HepG2 (cell line): ENCODE measurements at regions not wholly inside any gene's neighbourhood (a gene's known extent, or its start where the extent isn't known, plus 50 kb on each side); places are given as distances from the start of the nearest gene placed in this dataset.

Experiments used
- ATAC-seq: fragments of 200-7000 bp; cut with Tn5 transposase; 3 replicates; pipeline ENCODE4 v1.9.1; 2020; ENCODE audit warnings: mild to moderate bottlenecking, moderate library complexity
- BruUV-seq: library from RNA; stranded (reverse); fragments of 400-500 nt; replicated peaks from 2 replicates; lab custom pipeline; 2021; lab: Mats Ljungman, UMichigan
- CTCF ChIA-PET: fragments of 300-600 bp; formaldehyde crosslinking; extraction: SDS; loops from one replicate; lab custom pipeline; 2021; ENCODE audit warnings: low total read pairs, inconsistent platforms, low intra/inter-chr PET ratio; lab: Yijun Ruan, JAX
- POLR2A ChIA-PET: fragments of 350-600 bp; sonication (Branson Sonifier 250); formaldehyde crosslinking; loops from one replicate; lab custom pipeline; 2020; ENCODE audit warnings: antibody characterized with exemption, inconsistent platforms; lab: Yijun Ruan, JAX
- DNase-seq: peaks from one replicate; pipeline ENCODE4 v3.0.0-alpha.2; 2015; ENCODE audit warnings: low spot score
- FAIRE-seq: peaks from 3 replicates; lab custom pipeline; 2011; peaks lifted over from hg19 to GRCh38; lab: Jason Lieb, UNC
- H2AFZ ChIP-seq: one replicate; pipeline ENCODE4 v1.6.1; 2011; ENCODE audit warnings: low read length, inconsistent platforms
- H3K27ac ChIP-seq: fragments of 300-600 bp; 3 replicates; pipeline ENCODE4 v1.8.0; 2011; ENCODE audit warnings: mixed run types, mild to moderate bottlenecking, mixed read lengths, low read length, inconsistent platforms; ENCODE audit not compliant: insufficient read depth; ENCODE audit errors: extremely low read length
- H3K27me3 ChIP-seq, 2 experiments: fragments of 200-600 bp in 1 of 2; 2 replicates in 1 of 2; 3 replicates in 1 of 2; pipeline versions ENCODE4 v1.6.0 to v1.8.0; 2011; ENCODE audit warnings: low read length in 2 of 2, mild to moderate bottlenecking in 2 of 2, moderate library complexity in 2 of 2, inconsistent platforms in 1 of 2; ENCODE audit not compliant: insufficient read depth in 2 of 2, control insufficient read depth in 1 of 2
- H3K36me3 ChIP-seq, 2 experiments: fragments of 200-600 bp in 1 of 2; replicated peaks in 1 of 2; 2 replicates in 1 of 2; 3 replicates in 1 of 2; pipeline versions ENCODE4 v1.5.1 to v1.8.0; 2011; ENCODE audit warnings: low read length in 2 of 2, inconsistent platforms in 1 of 2; ENCODE audit not compliant: insufficient read depth in 2 of 2, control insufficient read depth in 1 of 2
- H3K4me1 ChIP-seq: 2 replicates; pipeline ENCODE4 v1.5.1; 2012; ENCODE audit warnings: low read length, inconsistent platforms; ENCODE audit not compliant: insufficient read depth
- H3K4me2 ChIP-seq: 2 replicates; pipeline ENCODE4 v1.6.0; 2011; ENCODE audit warnings: low read depth, low read length, inconsistent platforms
- H3K4me3 ChIP-seq, 3 experiments: fragments of 200-600 bp in 1 of 3; sonication (generic), shearing (Covaris generic) in 1 of 3; replicated peaks in 1 of 3; 2 replicates each; pipeline ENCODE4 v1.5.1; 2011 to 2016; ENCODE audit warnings: low read length in 3 of 3, inconsistent platforms in 2 of 3, low read depth in 2 of 3, mild to moderate bottlenecking in 2 of 3, control low read depth in 1 of 3, mixed read lengths in 1 of 3; ENCODE audit not compliant: insufficient read depth in 1 of 3
- H3K79me2 ChIP-seq: one replicate; pipeline ENCODE4 v1.6.1; 2011; ENCODE audit warnings: low read length, inconsistent platforms; ENCODE audit not compliant: insufficient read depth
- H3K9ac ChIP-seq: 2 replicates; pipeline ENCODE4 v1.6.0; 2011; ENCODE audit warnings: mild to moderate bottlenecking, low read depth, low read length, inconsistent platforms; ENCODE audit not compliant: insufficient read depth
- H3K9me3 ChIP-seq: 2 replicates; pipeline ENCODE4 v1.5.1; 2012; ENCODE audit warnings: mild to moderate bottlenecking, low read length
- H4K20me1 ChIP-seq: 2 replicates; pipeline ENCODE4 v1.6.0; 2011; ENCODE audit warnings: inconsistent platforms, mild to moderate bottlenecking, low read length, moderate library complexity; ENCODE audit not compliant: insufficient read depth
- ADNP ChIP-seq: sonication (generic); formaldehyde crosslinking; IDR thresholded peaks from 2 replicates; pipeline ENCODE4 v1.4.0; 2020; ENCODE audit warnings: missing genetic modification reagents
- EED ChIP-seq: sonication (generic); formaldehyde crosslinking; IDR thresholded peaks from 2 replicates; pipeline ENCODE4 v1.5.0; 2020; ENCODE audit warnings: mild to moderate bottlenecking, missing genetic modification reagents
- HOXD1 ChIP-seq: sonication (generic); formaldehyde crosslinking; IDR thresholded peaks from 2 replicates; pipeline ENCODE4 v1.5.0; 2020; ENCODE audit warnings: missing genetic modification reagents
- KDM4B ChIP-seq: sonication (generic); formaldehyde crosslinking; IDR thresholded peaks from 2 replicates; pipeline ENCODE4 v1.4.0; 2020; ENCODE audit warnings: missing genetic modification reagents
- NFIC ChIP-seq: IDR thresholded peaks from 2 replicates; pipeline ENCODE4 v1.6.1; 2012; ENCODE audit warnings: mild to moderate bottlenecking, low read length, inconsistent platforms
- ZFP36L2 ChIP-seq: sonication (generic); formaldehyde crosslinking; IDR thresholded peaks from 2 replicates; pipeline ENCODE4 v1.4.0; 2020; ENCODE audit warnings: missing genetic modification reagents
- ZFP41 ChIP-seq: sonication (generic); formaldehyde crosslinking; IDR thresholded peaks from 2 replicates; pipeline ENCODE4 v1.4.0; 2020; ENCODE audit warnings: mild to moderate bottlenecking, missing genetic modification reagents, borderline replicate concordance
- ZFX ChIP-seq: sonication (generic); formaldehyde crosslinking; IDR thresholded peaks from 2 replicates; pipeline ENCODE4 v1.4.0; 2020; ENCODE audit warnings: mild to moderate bottlenecking, low read depth, missing genetic modification reagents, moderate library complexity
- ZNF343 ChIP-seq: sonication (generic); formaldehyde crosslinking; IDR thresholded peaks from 2 replicates; pipeline ENCODE4 v1.4.0; 2020; ENCODE audit warnings: mild to moderate bottlenecking, missing genetic modification reagents
- ZNF543 ChIP-seq: sonication (generic); formaldehyde crosslinking; IDR thresholded peaks from 2 replicates; pipeline ENCODE4 v1.4.0; 2020; ENCODE audit warnings: mild to moderate bottlenecking, missing genetic modification reagents
- ZNF850 ChIP-seq: sonication (generic); formaldehyde crosslinking; conservative IDR thresholded peaks from 2 replicates; pipeline ENCODE4 v1.9.0; 2021; ENCODE audit warnings: mild to moderate bottlenecking, missing genetic modification reagents
- WGBS: methylation state at CpG from one replicate; pipeline ENCODE4 v1.1.6; 2017; ENCODE audit warnings: low lambda C conversion rate; 5-methylcytosine and 5-hydroxymethylcytosine counted together
- in situ Hi-C: cut with HindIII; loops from 2 replicates; pipeline ENCODE4 v1.10.0; 2017; ENCODE audit warnings: low pct_unique_long_range_greater_than_20kb; ENCODE audit not compliant: extremely low pct_ligation_motif_present
- intact Hi-C: fragments of 100-400 bp; cut with micrococcal nuclease; formaldehyde crosslinking; loops from one replicate; pipeline ENCODE4 v1.10.0; 2022; ENCODE audit not compliant: unreplicated experiment
- TF ChIP-seq, protein P1 (sequence below): sonication (generic); formaldehyde crosslinking; IDR thresholded peaks from 2 replicates; pipeline ENCODE4 v1.4.0; 2020; ENCODE audit warnings: missing genetic modification reagents
- TF ChIP-seq, protein P2 (sequence below), 2 experiments: sonication (generic) in 1 of 2; formaldehyde crosslinking in 1 of 2; IDR thresholded peaks; 2 replicates each; pipeline versions ENCODE4 v1.6.1 to v1.9.0; 2014 to 2022; ENCODE audit warnings: antibody characterized with exemption in 1 of 2, borderline replicate concordance in 1 of 2, inconsistent platforms in 1 of 2, low read depth in 1 of 2, missing genetic modification reagents in 1 of 2

DNA sequence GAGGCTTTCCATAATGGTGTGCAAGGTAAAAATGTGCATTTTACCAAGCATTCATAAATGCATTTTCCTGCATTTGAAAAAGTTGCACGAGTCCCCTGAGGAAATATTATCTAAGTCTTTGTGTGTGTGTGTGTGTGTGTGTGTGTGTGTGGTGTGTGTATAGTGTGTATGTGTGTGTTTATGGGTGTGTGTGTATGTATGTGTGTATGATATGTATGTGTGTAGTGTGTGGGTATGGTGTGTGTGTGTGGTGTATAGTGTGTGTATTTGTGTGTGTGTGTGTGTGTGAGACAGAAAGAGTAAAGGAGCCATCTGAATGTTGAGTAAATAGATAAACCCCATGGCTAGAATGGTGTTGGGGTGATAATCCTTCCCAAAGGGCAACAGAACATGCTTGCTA lies 229.6 kb upstream of the TBC1D5 start:
- no peaks in the 10 kb centered on the region for H3K27me3 ChIP-seq
- ATAC-seq (no peak), FAIRE-seq (no peak), DNase-seq (no peak)
- in situ Hi-C loops (no loop called here), intact Hi-C loops (no loop called here)
- H4K20me1 ChIP-seq: no peaks in the 10 kb centered on the region
- 3% methylated on average over 1 of the region's 1 CpG for WGBS
- H3K36me3 ChIP-seq: no peaks in the 10 kb centered on the region
- no peaks in the 10 kb centered on the region for H3K79me2 ChIP-seq
- H2AFZ ChIP-seq: no peak overlapping the region
- ChIA-PET CTCF (no interaction called here), POLR2A (no interaction called here)
- H3K9ac ChIP-seq: no peak overlapping the region
- no TSS peak for BruUV-seq
- no peak overlapping the region for H3K4me2 ChIP-seq
- TF ChIP-seq ZFX (CRISPR knock-in tag) (no peak), ZNF543 (CRISPR knock-in tag) (no peak), KDM4B (CRISPR knock-in tag) (no peak), HOXD1 (no peak), NFIC (no peak), ADNP (CRISPR knock-in tag) (no peak)
- TF ChIP-seq, protein P1, sequence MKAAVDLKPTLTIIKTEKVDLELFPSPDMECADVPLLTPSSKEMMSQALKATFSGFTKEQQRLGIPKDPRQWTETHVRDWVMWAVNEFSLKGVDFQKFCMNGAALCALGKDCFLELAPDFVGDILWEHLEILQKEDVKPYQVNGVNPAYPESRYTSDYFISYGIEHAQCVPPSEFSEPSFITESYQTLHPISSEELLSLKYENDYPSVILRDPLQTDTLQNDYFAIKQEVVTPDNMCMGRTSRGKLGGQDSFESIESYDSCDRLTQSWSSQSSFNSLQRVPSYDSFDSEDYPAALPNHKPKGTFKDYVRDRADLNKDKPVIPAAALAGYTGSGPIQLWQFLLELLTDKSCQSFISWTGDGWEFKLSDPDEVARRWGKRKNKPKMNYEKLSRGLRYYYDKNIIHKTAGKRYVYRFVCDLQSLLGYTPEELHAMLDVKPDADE (CRISPR knock-in tag): no peak
- 0 out of 2 replicates have a peak, but pooled peaks cover 6% of the 10 kb centered on the region for H3K4me1 ChIP-seq
- H3K27ac ChIP-seq: no peak overlapping the region
- H3K4me3 ChIP-seq: no peak overlapping the region
- no peaks in the 10 kb centered on the region for H3K9me3 ChIP-seq

DNA sequence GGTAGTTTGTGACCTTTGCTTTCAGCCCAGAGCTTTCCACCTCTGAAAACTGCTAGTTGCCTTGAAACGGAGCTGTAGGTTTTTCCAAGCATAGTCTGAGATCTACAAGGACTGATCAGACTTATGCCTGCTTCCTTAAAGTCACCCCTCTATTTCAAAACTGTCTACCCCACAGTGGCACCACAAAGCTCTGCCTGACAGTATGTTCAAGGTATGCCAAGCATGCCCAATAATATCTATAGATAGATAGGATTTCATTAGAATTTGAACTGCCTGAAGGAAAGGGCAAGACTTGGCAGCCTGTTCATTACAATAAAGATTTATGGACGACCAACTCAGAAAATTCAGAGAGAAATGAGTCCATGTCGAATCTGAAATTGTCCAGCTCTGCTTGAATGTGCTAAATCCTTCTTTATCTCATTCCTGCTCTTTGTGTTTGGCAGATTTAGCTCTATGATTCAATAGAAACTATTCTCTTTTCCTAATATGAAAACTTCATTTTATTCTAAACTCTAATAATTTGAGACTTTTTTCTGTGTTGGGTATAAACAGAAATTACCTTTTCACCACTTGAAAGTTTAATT lies 227.6 kb upstream of the TBC1D5 start:
- Histone ChIP-seq H3K79me2 (no peaks in the 10 kb centered on the region), H2AFZ (no peak overlapping the region), H3K4me1 (0 out of 2 replicates have a peak, but pooled peaks cover 6% of the 10 kb centered on the region), H3K9ac (no peak overlapping the region), H3K9me3 (no peaks in the 10 kb centered on the region), H3K27ac (no peak overlapping the region), H4K20me1 (no peaks in the 10 kb centered on the region), H3K4me3 (no peak overlapping the region), H3K36me3 (no peaks in the 10 kb centered on the region), H3K27me3 (no peaks in the 10 kb centered on the region), H3K4me2 (no peak overlapping the region)
- intact Hi-C loops (no loop called here), in situ Hi-C loops (no loop called here)
- CTCF ChIA-PET: no interaction called here
- FAIRE-seq: no peak
- POLR2A ChIA-PET: no interaction called here
- no peak for ATAC-seq
- WGBS: 0% methylated on average over 3 of the region's 3 CpGs
- no peak for DNase-seq
- no TSS peak for BruUV-seq
- TF ChIP-seq, protein P2, sequence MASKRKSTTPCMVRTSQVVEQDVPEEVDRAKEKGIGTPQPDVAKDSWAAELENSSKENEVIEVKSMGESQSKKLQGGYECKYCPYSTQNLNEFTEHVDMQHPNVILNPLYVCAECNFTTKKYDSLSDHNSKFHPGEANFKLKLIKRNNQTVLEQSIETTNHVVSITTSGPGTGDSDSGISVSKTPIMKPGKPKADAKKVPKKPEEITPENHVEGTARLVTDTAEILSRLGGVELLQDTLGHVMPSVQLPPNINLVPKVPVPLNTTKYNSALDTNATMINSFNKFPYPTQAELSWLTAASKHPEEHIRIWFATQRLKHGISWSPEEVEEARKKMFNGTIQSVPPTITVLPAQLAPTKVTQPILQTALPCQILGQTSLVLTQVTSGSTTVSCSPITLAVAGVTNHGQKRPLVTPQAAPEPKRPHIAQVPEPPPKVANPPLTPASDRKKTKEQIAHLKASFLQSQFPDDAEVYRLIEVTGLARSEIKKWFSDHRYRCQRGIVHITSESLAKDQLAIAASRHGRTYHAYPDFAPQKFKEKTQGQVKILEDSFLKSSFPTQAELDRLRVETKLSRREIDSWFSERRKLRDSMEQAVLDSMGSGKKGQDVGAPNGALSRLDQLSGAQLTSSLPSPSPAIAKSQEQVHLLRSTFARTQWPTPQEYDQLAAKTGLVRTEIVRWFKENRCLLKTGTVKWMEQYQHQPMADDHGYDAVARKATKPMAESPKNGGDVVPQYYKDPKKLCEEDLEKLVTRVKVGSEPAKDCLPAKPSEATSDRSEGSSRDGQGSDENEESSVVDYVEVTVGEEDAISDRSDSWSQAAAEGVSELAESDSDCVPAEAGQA (IDR thresholded peaks at IDR 0.05; ENCODE audit: low read depth): no peak
- TF ChIP-seq, protein P2 (CRISPR knock-in tag; IDR thresholded peaks at IDR 0.05; ENCODE audit: borderline replicate concordance): no peak
- TF ChIP-seq ZFP41 (CRISPR knock-in tag): no peak
- TF ChIP-seq EED (CRISPR knock-in tag): no peak
- TF ChIP-seq ZNF343 (CRISPR knock-in tag): no peak
- no peak for TF ChIP-seq ZNF850 (CRISPR knock-in tag)
- no peak for TF ChIP-seq ZFP36L2 (CRISPR knock-in tag)
